Naive B cell (primary cell): ENCODE measurements at regions not wholly inside any gene's neighbourhood (a gene's known extent, or its start where the extent isn't known, plus 50 kb on each side); places are given as distances from the start of the nearest gene placed in this dataset.

Experiments used
- ATAC-seq, 2 donors: fragments of 150-1000 bp; cut with Tn5 transposase; 2 replicates each; pipeline ENCODE4 v1.10.0; 2021; ENCODE audit warnings: low read depth in 2 of 2, mild to moderate bottlenecking in 2 of 2, moderate library complexity in 2 of 2
- DNase-seq: peaks from one replicate; pipeline ENCODE4 v3.0.0; 2022
- H3K27ac Mint-ChIP-seq, 6 donors: one replicate each; pipeline ENCODE4 v1.8.0; 2020 to 2022; ENCODE audit warnings: mild to moderate bottlenecking in 6 of 6, mixed read lengths in 6 of 6, moderate library complexity in 5 of 6, inconsistent platforms in 2 of 6
- H3K27me3 Mint-ChIP-seq, 3 donors: one replicate each; pipeline ENCODE4 v1.8.0; 2021 to 2022; ENCODE audit warnings: mixed read lengths in 3 of 3, mild to moderate bottlenecking in 1 of 3
- H3K36me3 Mint-ChIP-seq, 2 donors: one replicate each; pipeline ENCODE4 v1.8.0; 2020 to 2022; ENCODE audit warnings: mixed read lengths in 2 of 2, inconsistent platforms in 1 of 2, mild to moderate bottlenecking in 1 of 2
- H3K4me1 Mint-ChIP-seq, 3 donors: one replicate each; pipeline ENCODE4 v1.8.0; 2020 to 2022; ENCODE audit warnings: mixed read lengths in 3 of 3, inconsistent platforms in 1 of 3, mild to moderate bottlenecking in 1 of 3, moderate library complexity in 1 of 3
- H3K4me3 Mint-ChIP-seq, 8 donors: one replicate each; pipeline ENCODE4 v1.8.0; 2020 to 2022; ENCODE audit warnings: mild to moderate bottlenecking in 8 of 8, mixed read lengths in 8 of 8, moderate library complexity in 8 of 8, inconsistent platforms in 2 of 8
- H3K9me3 Mint-ChIP-seq, 7 donors: one replicate each; pipeline ENCODE4 v1.8.0; 2020 to 2022; ENCODE audit warnings: mixed read lengths in 7 of 7, mild to moderate bottlenecking in 5 of 7, inconsistent platforms in 2 of 7, moderate library complexity in 1 of 7

DNA sequence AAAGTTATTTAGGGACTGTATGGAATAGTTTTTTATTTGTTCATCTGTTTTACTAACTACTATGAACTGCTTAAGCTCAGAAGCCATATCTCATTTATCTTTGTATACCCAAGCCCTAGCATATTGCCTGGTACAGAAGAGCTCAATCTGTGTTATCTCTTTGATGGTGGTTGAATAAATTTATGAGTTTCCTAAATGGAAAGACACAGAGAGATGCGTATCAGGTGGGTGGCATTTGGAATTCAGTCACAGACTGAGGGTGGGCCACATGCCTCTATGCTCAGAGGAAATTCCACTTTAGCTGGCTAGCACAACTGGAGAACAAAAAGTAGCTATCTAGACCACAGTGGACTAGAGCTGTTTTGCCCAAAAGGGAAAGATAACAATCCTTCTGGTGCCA, 145.5 kb downstream of the SLC6A15 start:
- ATAC-seq (no peak), DNase-seq (no peak)
- Mint-ChIP-seq H3K36me3 (no peaks in the 10 kb centered on the region), H3K27me3 (peaks cover 0 to 3% (median 0%) of the 10 kb centered on the region in 3 donors), H3K4me1 (no peaks in the 10 kb centered on the region), H3K9me3 (peaks cover 0 to 5% (median 0%) of the 10 kb centered on the region in 7 donors), H3K27ac (no peak overlapping the region), H3K4me3 (no peak overlapping the region)

GRCh38 chr12:84766375-84766774, 146.2 kb downstream of the SLC6A15 start:
- Mint-ChIP-seq H3K36me3 (no peaks in the 10 kb centered on the region), H3K27me3 (peaks cover 0 to 3% (median 0%) of the 10 kb centered on the region in 3 donors), H3K4me3 (no peak overlapping the region), H3K27ac (no peak overlapping the region), H3K9me3 (peaks cover 0 to 8% (median 0%) of the 10 kb centered on the region in 7 donors), H3K4me1 (no peaks in the 10 kb centered on the region)
- ATAC-seq (no peak), DNase-seq (no peak)

GRCh38 chr12:84764001-84764400, 148.6 kb downstream of the SLC6A15 start:
- ATAC-seq (no peak), DNase-seq (no peak)
- H3K27me3 Mint-ChIP-seq = peaks cover 0 to 3% (median 0%) of the 10 kb centered on the region in 3 donors
- H3K27ac Mint-ChIP-seq = no peak overlapping the region
- no peaks in the 10 kb centered on the region for H3K4me1 Mint-ChIP-seq
- H3K4me3 Mint-ChIP-seq = no peak overlapping the region
- H3K9me3 Mint-ChIP-seq = peaks cover 0 to 4% (median 0%) of the 10 kb centered on the region in 7 donors
- no peaks in the 10 kb centered on the region for H3K36me3 Mint-ChIP-seq

DNA sequence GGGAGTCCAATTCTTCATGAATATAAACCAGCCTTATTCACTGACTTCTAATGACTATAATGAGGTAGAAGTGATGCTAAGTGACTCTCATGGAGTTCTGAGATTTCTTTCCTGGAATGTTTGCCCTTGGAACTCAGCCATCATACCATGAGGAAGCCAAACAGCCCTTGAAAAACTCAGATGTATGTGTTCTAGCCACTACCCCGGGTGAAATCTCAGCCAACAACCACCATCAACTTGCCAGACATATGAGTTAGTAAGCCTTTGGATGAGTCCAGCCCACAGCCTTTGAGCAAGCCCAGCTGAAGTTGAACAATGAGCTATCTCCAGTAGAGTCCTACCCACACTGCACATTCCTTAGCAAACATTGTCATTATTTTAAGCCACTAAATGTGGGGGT, 149.5 kb downstream of the SLC6A15 start:
- Mint-ChIP-seq H3K9me3 (peaks cover 0 to 7% (median 0%) of the 10 kb centered on the region in 7 donors), H3K4me1 (no peaks in the 10 kb centered on the region), H3K36me3 (no peaks in the 10 kb centered on the region), H3K27me3 (peaks cover 0 to 3% (median 0%) of the 10 kb centered on the region in 3 donors), H3K4me3 (no peak overlapping the region), H3K27ac (no peak overlapping the region)
- DNase-seq (no peak), ATAC-seq (no peak)

- Mint-ChIP-seq H3K27me3 (no peaks in the 10 kb centered on the region), H3K4me1 (no peaks in the 10 kb centered on the region), H3K9me3 (peaks cover 0 to 7% (median 0%) of the 10 kb centered on the region in 7 donors), H3K4me3 (no peak overlapping the region), H3K36me3 (no peaks in the 10 kb centered on the region), H3K27ac (no peak overlapping the region)
- no peak for ATAC-seq
- DNase-seq = no peak
These were observed 152.3 kb downstream of the SLC6A15 start for GRCh38 chr12:84760091-84760865.

DNA sequence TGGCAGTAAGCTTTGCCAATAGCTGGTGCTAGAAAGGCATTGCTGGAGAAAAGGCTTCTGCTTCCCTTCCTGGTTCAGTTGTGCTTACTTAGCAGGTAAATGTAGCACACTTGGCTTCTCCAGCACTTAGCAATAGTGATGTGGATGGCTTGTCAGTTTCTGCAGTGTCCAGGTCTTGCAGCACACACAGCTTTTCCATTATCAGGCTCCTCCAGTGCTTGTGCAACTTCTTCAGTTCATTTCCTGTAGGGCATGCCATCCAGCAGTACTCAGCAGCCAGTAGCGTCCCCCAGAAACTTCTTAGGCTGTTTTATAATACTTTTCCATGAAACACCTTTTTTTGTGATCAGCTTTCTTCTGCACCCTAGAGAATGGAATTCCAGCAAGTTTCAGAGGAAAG, 154.6 kb downstream of the SLC6A15 start:
- Mint-ChIP-seq H3K4me3 (no peak overlapping the region), H3K27ac (no peak overlapping the region), H3K9me3 (peaks cover 0 to 7% (median 0%) of the 10 kb centered on the region in 7 donors), H3K27me3 (no peaks in the 10 kb centered on the region), H3K36me3 (no peaks in the 10 kb centered on the region), H3K4me1 (no peaks in the 10 kb centered on the region)
- no peak for ATAC-seq
- DNase-seq = no peak

DNA sequence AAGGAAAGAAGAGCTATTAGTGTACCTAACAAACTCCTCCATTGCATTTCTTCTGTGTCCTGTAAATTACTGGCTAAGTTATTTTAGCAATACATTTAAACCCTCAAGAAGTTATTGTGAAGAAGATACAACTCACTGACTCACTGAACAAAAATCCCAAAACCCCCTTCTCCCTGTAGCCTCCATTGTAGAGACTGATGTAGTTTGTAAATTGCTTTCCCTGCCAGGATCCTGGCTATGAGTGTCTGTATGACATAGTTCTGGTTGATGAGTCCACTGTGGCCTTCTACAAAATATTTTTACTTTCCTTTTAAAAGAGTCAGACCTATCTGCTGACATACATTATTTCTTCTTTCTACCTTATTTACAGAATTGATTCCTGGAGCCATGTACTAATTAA, 155.6 kb downstream of the SLC6A15 start:
- Mint-ChIP-seq H3K9me3 (peaks cover 0 to 4% (median 0%) of the 10 kb centered on the region in 7 donors), H3K4me1 (no peaks in the 10 kb centered on the region), H3K4me3 (no peak overlapping the region), H3K36me3 (no peaks in the 10 kb centered on the region), H3K27ac (no peak overlapping the region), H3K27me3 (no peaks in the 10 kb centered on the region)
- no peak for DNase-seq
- no peak for ATAC-seq

GRCh38 chr12:84745127-84745526, 167.5 kb downstream of the SLC6A15 start:
- no peak for ATAC-seq
- Mint-ChIP-seq H3K27me3 (no peaks in the 10 kb centered on the region), H3K9me3 (no peaks in the 10 kb centered on the region), H3K4me3 (no peak overlapping the region), H3K36me3 (no peaks in the 10 kb centered on the region), H3K27ac (no peak overlapping the region), H3K4me1 (no peaks in the 10 kb centered on the region)
- no peak for DNase-seq

- Mint-ChIP-seq H3K4me3 (no peak overlapping the region), H3K36me3 (no peaks in the 10 kb centered on the region), H3K9me3 (no peaks in the 10 kb centered on the region), H3K4me1 (no peaks in the 10 kb centered on the region), H3K27me3 (no peaks in the 10 kb centered on the region), H3K27ac (no peak overlapping the region)
- DNase-seq = no peak
- ATAC-seq = no peak
These were observed 170.9 kb downstream of the SLC6A15 start for GRCh38 chr12:84741692-84742091.

- H3K27me3 Mint-ChIP-seq = no peaks in the 10 kb centered on the region
- DNase-seq (no peak), ATAC-seq (no peak)
- H3K4me3 Mint-ChIP-seq = no peak overlapping the region
- no peaks in the 10 kb centered on the region for H3K9me3 Mint-ChIP-seq
- no peaks in the 10 kb centered on the region for H3K36me3 Mint-ChIP-seq
- no peak overlapping the region for H3K27ac Mint-ChIP-seq
- H3K4me1 Mint-ChIP-seq = no peaks in the 10 kb centered on the region
These were observed 171.6 kb downstream of the SLC6A15 start for GRCh38 chr12:84741031-84741430.

GRCh38 chr12:84740602-84741001, 172.0 kb downstream of the SLC6A15 start:
- H3K4me1 Mint-ChIP-seq = no peaks in the 10 kb centered on the region
- DNase-seq (no peak), ATAC-seq (no peak)
- no peaks in the 10 kb centered on the region for H3K9me3 Mint-ChIP-seq
- H3K36me3 Mint-ChIP-seq = no peaks in the 10 kb centered on the region
- H3K27me3 Mint-ChIP-seq = no peaks in the 10 kb centered on the region
- no peak overlapping the region for H3K27ac Mint-ChIP-seq
- H3K4me3 Mint-ChIP-seq = no peak overlapping the region

GRCh38 chr12:84738481-84738972, 174.1 kb downstream of the SLC6A15 start:
- Mint-ChIP-seq H3K4me3 (no peak overlapping the region), H3K4me1 (no peaks in the 10 kb centered on the region), H3K36me3 (no peaks in the 10 kb centered on the region), H3K27me3 (no peaks in the 10 kb centered on the region), H3K9me3 (peaks cover 0 to 2% (median 0%) of the 10 kb centered on the region in 7 donors), H3K27ac (no peak overlapping the region)
- DNase-seq = no peak
- ATAC-seq = no peak

GRCh38 chr12:84732828-84733340, 179.7 kb downstream of the SLC6A15 start:
- Mint-ChIP-seq H3K9me3 (peaks cover 0 to 2% (median 0%) of the 10 kb centered on the region in 7 donors), H3K4me1 (no peaks in the 10 kb centered on the region), H3K36me3 (no peaks in the 10 kb centered on the region)

GRCh38 chr12:84730561-84731162, 181.9 kb downstream of the SLC6A15 start:
- Mint-ChIP-seq H3K4me1 (no peaks in the 10 kb centered on the region), H3K27ac (no peak overlapping the region), H3K4me3 (no peak overlapping the region), H3K9me3 (peaks cover 0 to 2% (median 0%) of the 10 kb centered on the region in 7 donors), H3K27me3 (no peaks in the 10 kb centered on the region), H3K36me3 (no peaks in the 10 kb centered on the region)
- no peak for DNase-seq
- no peak for ATAC-seq

More at GRCh38 chr12:84732828-84733340, 179.7 kb downstream of the SLC6A15 start:
- no peaks in the 10 kb centered on the region for H3K27me3 Mint-ChIP-seq
- ATAC-seq (no peak), DNase-seq (no peak)
- H3K4me3 Mint-ChIP-seq = no peak overlapping the region
- no peak overlapping the region for H3K27ac Mint-ChIP-seq
